IMR-90 (cell line): ENCODE measurements at regions not wholly inside any gene's neighbourhood (a gene's known extent, or its start where the extent isn't known, plus 50 kb on each side); places are given as distances from the start of the nearest gene placed in this dataset.

Experiments used
- ATAC-seq: fragments of 200-7000 bp; cut with Tn5 transposase; 2 replicates; pipeline ENCODE4 v1.9.1; 2020; ENCODE audit warnings: low read depth, mild to moderate bottlenecking, moderate library complexity
- BruUV-seq: library from RNA; stranded (reverse); fragments of 400-500 nt; replicated peaks from 2 replicates; lab custom pipeline; 2021; lab: Mats Ljungman, UMichigan
- CTCF ChIA-PET: fragments of 300-600 bp; formaldehyde crosslinking; extraction: SDS; loops from one replicate; lab custom pipeline; 2021; ENCODE audit warnings: antibody characterized with exemption; lab: Yijun Ruan, JAX
- POLR2A ChIA-PET: fragments of 300-600 bp; sonication (Branson Sonifier 250); formaldehyde crosslinking; loops from one replicate; lab custom pipeline; 2022; ENCODE audit warnings: antibody characterized with exemption; ENCODE audit not compliant: unreplicated experiment; lab: Charles Lee
- DNase-seq: peaks from one replicate; pipeline ENCODE4 v3.0.0; 2013
- H2AFZ ChIP-seq: replicated peaks from 2 replicates; pipeline ENCODE3; 2013; ENCODE audit warnings: low read length, mild to moderate bottlenecking; ENCODE audit not compliant: poor library complexity
- H2AK5ac ChIP-seq: 2 replicates; pipeline ENCODE4 v1.6.1; 2013; ENCODE audit warnings: low read depth, low read length, inconsistent platforms
- H2AK9ac ChIP-seq: replicated peaks from 2 replicates; pipeline ENCODE3; 2013; ENCODE audit warnings: mild to moderate bottlenecking, low read depth, low read length, moderate library complexity; ENCODE audit not compliant: poor library complexity
- H2BK120ac ChIP-seq: 2 replicates; pipeline ENCODE4 v1.6.1; 2013; ENCODE audit warnings: low read depth, low read length, inconsistent platforms
- H2BK15ac ChIP-seq: 3 replicates; pipeline ENCODE4 v1.6.1; 2013; ENCODE audit warnings: low read depth, low read length, inconsistent platforms
- H2BK20ac ChIP-seq: 2 replicates; pipeline ENCODE4 v1.6.1; 2013; ENCODE audit warnings: low read depth, mild to moderate bottlenecking, inconsistent platforms, low read length, moderate library complexity
- H2BK5ac ChIP-seq: 2 replicates; pipeline ENCODE4 v1.6.1; 2013; ENCODE audit warnings: mild to moderate bottlenecking, low read depth, low read length, inconsistent platforms; ENCODE audit not compliant: poor library complexity, severe bottlenecking
- H3K14ac ChIP-seq: replicated peaks from 2 replicates; pipeline ENCODE4 v1.6.1; 2013; ENCODE audit warnings: low read depth, low read length, inconsistent platforms
- H3K18ac ChIP-seq: 2 replicates; pipeline ENCODE4 v1.6.1; 2013; ENCODE audit warnings: low read depth, low read length, control low read depth
- H3K23ac ChIP-seq: 2 replicates; pipeline ENCODE4 v1.6.1; 2013; ENCODE audit warnings: low read depth, low read length, inconsistent platforms
- H3K27ac ChIP-seq: 2 replicates; pipeline ENCODE4 v1.5.1; 2013; ENCODE audit warnings: mild to moderate bottlenecking, control low read depth, low read length; ENCODE audit not compliant: insufficient read depth
- H3K27me3 ChIP-seq: 2 replicates; pipeline ENCODE4 v1.6.1; 2013; ENCODE audit warnings: low read length; ENCODE audit not compliant: control insufficient read depth, insufficient read depth
- H3K36me3 ChIP-seq: 2 replicates; pipeline ENCODE4 v1.6.1; 2013; ENCODE audit warnings: low read length, mixed read lengths; ENCODE audit not compliant: control insufficient read depth, insufficient read depth
- H3K4ac ChIP-seq: 2 replicates; pipeline ENCODE4 v1.6.1; 2013; ENCODE audit warnings: low read depth, low read length, inconsistent platforms
- H3K4me1 ChIP-seq: 2 replicates; pipeline ENCODE4 v1.6.1; 2013; ENCODE audit warnings: low read length, mixed read lengths; ENCODE audit not compliant: control insufficient read depth, insufficient read depth
- H3K4me2 ChIP-seq: 2 replicates; pipeline ENCODE4 v1.6.1; 2013; ENCODE audit warnings: low read depth, mild to moderate bottlenecking, control low read depth, low read length, moderate library complexity
- H3K4me3 ChIP-seq: 2 replicates; pipeline ENCODE4 v1.5.1; 2013; ENCODE audit warnings: low read depth, mild to moderate bottlenecking, control low read depth, low read length, moderate library complexity; ENCODE audit not compliant: insufficient read depth
- H3K56ac ChIP-seq: 2 replicates; pipeline ENCODE4 v1.6.1; 2013; ENCODE audit warnings: low read length, inconsistent platforms; ENCODE audit not compliant: insufficient read depth; ENCODE audit errors: extremely low read depth
- H3K79me1 ChIP-seq, 2 experiments: 2 replicates each; pipeline ENCODE4 v1.6.1; 2013; ENCODE audit warnings: low read length in 2 of 2, inconsistent platforms in 1 of 2, low read depth in 1 of 2
- H3K9ac ChIP-seq: 2 replicates; pipeline ENCODE4 v1.6.1; 2013; ENCODE audit warnings: low read depth, low read length, control low read depth
- H3K9me1 ChIP-seq: 2 replicates; pipeline ENCODE4 v1.6.1; 2013; ENCODE audit warnings: low read length, inconsistent platforms; ENCODE audit not compliant: insufficient read depth
- H3K9me3 ChIP-seq: 2 replicates; pipeline ENCODE4 v1.6.1; 2013; ENCODE audit warnings: low read length; ENCODE audit not compliant: control insufficient read depth, insufficient read depth
- H4K20me1 ChIP-seq: 2 replicates; pipeline ENCODE4 v1.6.1; 2013; ENCODE audit warnings: low read length, inconsistent platforms; ENCODE audit not compliant: insufficient read depth
- H4K5ac ChIP-seq: 2 replicates; pipeline ENCODE4 v1.6.1; 2013; ENCODE audit warnings: mild to moderate bottlenecking, low read depth, low read length, control low read depth
- H4K8ac ChIP-seq, 2 experiments: 2 replicates each; pipeline ENCODE4 v1.6.1; 2013; ENCODE audit warnings: low read depth in 2 of 2, low read length in 2 of 2, control low read depth in 1 of 2, inconsistent platforms in 1 of 2
- H4K91ac ChIP-seq: 2 replicates; pipeline ENCODE4 v1.6.1; 2013; ENCODE audit warnings: low read depth, low read length, inconsistent platforms; ENCODE audit not compliant: insufficient read depth
- BHLHE40 ChIP-seq: fragments of 150-350 bp; IDR thresholded peaks from 2 replicates; pipeline ENCODE4 v1.6.1; 2016; ENCODE audit warnings: mild to moderate bottlenecking, low read depth, low read length
- CEBPB ChIP-seq: IDR thresholded peaks from 2 replicates; pipeline ENCODE4 v1.6.1; 2012; ENCODE audit warnings: low read depth, low read length, improper control_type of control experiment
- FOS ChIP-seq: fragments of 150-350 bp; IDR thresholded peaks from 2 replicates; pipeline ENCODE4 v1.6.1; 2016; ENCODE audit warnings: low read depth, low read length
- MAFK ChIP-seq: IDR thresholded peaks from 2 replicates; pipeline ENCODE4 v1.6.1; 2012; ENCODE audit warnings: low read depth, low read length, improper control_type of control experiment
- MAZ ChIP-seq: IDR thresholded peaks from 2 replicates; pipeline ENCODE4 v1.6.1; 2012; ENCODE audit warnings: low read depth, mild to moderate bottlenecking, low read length, improper control_type of control experiment, moderate library complexity, borderline replicate concordance
- MXI1 ChIP-seq: IDR thresholded peaks from 2 replicates; pipeline ENCODE4 v1.6.1; 2012; ENCODE audit warnings: low read depth, mild to moderate bottlenecking, low read length, moderate library complexity, borderline replicate concordance
- NFE2L2 ChIP-seq: fragments of 150-350 bp; IDR thresholded peaks from 2 replicates; pipeline ENCODE4 v1.6.1; 2016; ENCODE audit warnings: low read depth, mild to moderate bottlenecking, low read length
- POLR2A ChIP-seq: IDR thresholded peaks from 2 replicates; pipeline ENCODE4 v1.6.1; 2012; ENCODE audit warnings: mild to moderate bottlenecking, low read depth, low read length
- RAD21 ChIP-seq: IDR thresholded peaks from 2 replicates; pipeline ENCODE4 v1.6.1; 2012; ENCODE audit warnings: low read length, improper control_type of control experiment
- RCOR1 ChIP-seq: IDR thresholded peaks from 2 replicates; pipeline ENCODE4 v1.6.1; 2012; ENCODE audit warnings: mild to moderate bottlenecking, low read length, improper control_type of control experiment; ENCODE audit not compliant: insufficient replicate concordance
- RFX5 ChIP-seq: IDR thresholded peaks from 2 replicates; pipeline ENCODE4 v1.8.0; 2012; ENCODE audit warnings: low read depth, mild to moderate bottlenecking, low read length, moderate library complexity
- SMC3 ChIP-seq: fragments of 150-350 bp; IDR thresholded peaks from 2 replicates; pipeline ENCODE4 v1.6.1; 2016; ENCODE audit warnings: low read depth, mild to moderate bottlenecking, antibody characterized with exemption, low read length, moderate library complexity
- WGBS, 2 experiments: methylation state at CpG; one replicate each; pipeline versions ENCODE4 v1.1.5 to v1.1.7; 2013; ENCODE audit warnings: missing lambda C conversion rate in 2 of 2; ENCODE audit not compliant: insufficient read length in 1 of 2; ENCODE audit errors: extremely low coverage in 2 of 2; 5-methylcytosine and 5-hydroxymethylcytosine counted together
- dilution Hi-C: fragments of 300-500 bp; cut with HindIII; formaldehyde crosslinking; loops from one replicate; pipeline ENCODE4 v1.14.3; 2018; ENCODE audit warnings: low sequenced_read_pairs; ENCODE audit not compliant: unreplicated experiment
- in situ Hi-C: fragments of 300-500 bp; cut with MboI; formaldehyde crosslinking; loops from 3 replicates; pipeline ENCODE4 v1.14.3; 2019; ENCODE audit warnings: low sequenced_read_pairs, inconsistent platforms, mixed read lengths
- intact Hi-C: fragments of 100-400 bp; cut with micrococcal nuclease; formaldehyde crosslinking; loops from 2 replicates; pipeline ENCODE4 v1.10.0; 2022
- TF ChIP-seq, protein P1 (sequence below): conservative IDR thresholded peaks from 2 replicates; pipeline ENCODE4 v1.5.1; 2012; ENCODE audit warnings: mild to moderate bottlenecking, low read depth, low read length, improper control_type of control experiment
- TF ChIP-seq, protein P2 (sequence below): fragments of 150-350 bp; IDR thresholded peaks from 2 replicates; pipeline ENCODE4 v1.6.1; 2016; ENCODE audit warnings: low read depth, mild to moderate bottlenecking, low read length, moderate library complexity, borderline replicate concordance

DNA sequence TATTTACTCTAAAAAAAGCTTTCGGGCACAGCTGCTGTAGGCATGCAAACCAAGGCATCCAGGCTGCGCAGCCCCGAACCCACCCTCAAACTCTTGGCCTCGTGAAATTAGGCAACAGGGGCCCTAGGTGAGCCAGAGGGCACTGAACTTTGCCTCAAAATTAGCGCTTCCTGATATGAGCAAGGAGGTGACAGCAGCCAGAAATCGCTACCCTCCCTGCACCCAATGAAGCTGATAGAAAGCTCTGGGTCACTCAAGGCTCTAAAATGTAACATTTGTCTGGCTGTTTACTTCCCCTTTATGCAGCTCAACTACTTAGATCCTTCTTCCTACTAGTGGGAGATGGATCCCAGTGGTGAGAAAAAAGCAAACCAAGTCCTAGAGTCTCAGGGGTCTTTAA, 61.8 kb downstream of the PITPNM2 start:
- peaks cover 23% of the 10 kb centered on the region for H3K9me1 ChIP-seq
- H3K4me1 ChIP-seq = peaks cover 22% of the 10 kb centered on the region
- H3K4ac ChIP-seq = peak overlapping the region; percentile 47; the same call in 1 of the 2 replicates
- DNase-seq (no peak), ATAC-seq (no peak)
- H3K4me2 ChIP-seq = no peak overlapping the region
- peak overlapping the region; percentile 26; the same call in 1 of the 2 replicates for H3K14ac ChIP-seq
- ChIA-PET POLR2A (no interaction called here), CTCF (interaction anchor here (1.1 kb wide), 1 partner anchor 13 kb away, joined by 3 read pairs; no protein-coding TSS in a partner anchor)
- H3K23ac ChIP-seq = no peak overlapping the region
- no peak overlapping the region for H2AK9ac ChIP-seq
- no peak overlapping the region for H4K8ac ChIP-seq
- peak overlapping the region; percentile 36 for H2BK120ac ChIP-seq
- dilution Hi-C loops = no loop called here
- H3K9ac ChIP-seq = no peak overlapping the region
- H2BK20ac ChIP-seq = peak overlapping the region; percentile 48
- H3K27me3 ChIP-seq = no peaks in the 10 kb centered on the region; the same call in 1 of the 2 replicates
- no peak overlapping the region for H3K4me3 ChIP-seq
- no peak overlapping the region for H4K5ac ChIP-seq
- peaks cover 26% of the 10 kb centered on the region for H4K20me1 ChIP-seq
- 73% methylated on average over 2 of the region's 6 CpGs; no CpG with 5 or more reads in 1 of the 2 experiments for WGBS, 2 experiments
- no peaks in the 10 kb centered on the region; the same call in 1 of the 2 replicates for H3K36me3 ChIP-seq
- no peak overlapping the region for H3K18ac ChIP-seq
- intact Hi-C loops = loop anchor here (5.0 kb wide), 1 partner anchor 37 kb away; no protein-coding TSS in a partner anchor
- in situ Hi-C loops = no loop called here
- peaks cover 6% of the 10 kb centered on the region for H3K9me3 ChIP-seq
- peak overlapping the region; percentile 56 for H4K91ac ChIP-seq
- H3K27ac ChIP-seq = no peak overlapping the region
- peaks cover 7 to 37% of the 10 kb centered on the region in 2 experiments for H3K79me1 ChIP-seq
- peak overlapping the region; percentile 65; the same call in 1 of the 2 replicates for H2AK5ac ChIP-seq
- H2BK15ac ChIP-seq = peak overlapping the region; percentile 60; the same call in 2 of the 3 replicates
- no peak overlapping the region for H3K56ac ChIP-seq
- H2AFZ ChIP-seq = no peak overlapping the region
- no TSS peak for BruUV-seq
- TF ChIP-seq, protein P1, sequence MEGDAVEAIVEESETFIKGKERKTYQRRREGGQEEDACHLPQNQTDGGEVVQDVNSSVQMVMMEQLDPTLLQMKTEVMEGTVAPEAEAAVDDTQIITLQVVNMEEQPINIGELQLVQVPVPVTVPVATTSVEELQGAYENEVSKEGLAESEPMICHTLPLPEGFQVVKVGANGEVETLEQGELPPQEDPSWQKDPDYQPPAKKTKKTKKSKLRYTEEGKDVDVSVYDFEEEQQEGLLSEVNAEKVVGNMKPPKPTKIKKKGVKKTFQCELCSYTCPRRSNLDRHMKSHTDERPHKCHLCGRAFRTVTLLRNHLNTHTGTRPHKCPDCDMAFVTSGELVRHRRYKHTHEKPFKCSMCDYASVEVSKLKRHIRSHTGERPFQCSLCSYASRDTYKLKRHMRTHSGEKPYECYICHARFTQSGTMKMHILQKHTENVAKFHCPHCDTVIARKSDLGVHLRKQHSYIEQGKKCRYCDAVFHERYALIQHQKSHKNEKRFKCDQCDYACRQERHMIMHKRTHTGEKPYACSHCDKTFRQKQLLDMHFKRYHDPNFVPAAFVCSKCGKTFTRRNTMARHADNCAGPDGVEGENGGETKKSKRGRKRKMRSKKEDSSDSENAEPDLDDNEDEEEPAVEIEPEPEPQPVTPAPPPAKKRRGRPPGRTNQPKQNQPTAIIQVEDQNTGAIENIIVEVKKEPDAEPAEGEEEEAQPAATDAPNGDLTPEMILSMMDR = no peak
- TF ChIP-seq RCOR1 = no peak
- no peak for TF ChIP-seq SMC3
- TF ChIP-seq RFX5 = no peak
- TF ChIP-seq RAD21 = no peak
- no peak for TF ChIP-seq BHLHE40
- TF ChIP-seq, protein P2, sequence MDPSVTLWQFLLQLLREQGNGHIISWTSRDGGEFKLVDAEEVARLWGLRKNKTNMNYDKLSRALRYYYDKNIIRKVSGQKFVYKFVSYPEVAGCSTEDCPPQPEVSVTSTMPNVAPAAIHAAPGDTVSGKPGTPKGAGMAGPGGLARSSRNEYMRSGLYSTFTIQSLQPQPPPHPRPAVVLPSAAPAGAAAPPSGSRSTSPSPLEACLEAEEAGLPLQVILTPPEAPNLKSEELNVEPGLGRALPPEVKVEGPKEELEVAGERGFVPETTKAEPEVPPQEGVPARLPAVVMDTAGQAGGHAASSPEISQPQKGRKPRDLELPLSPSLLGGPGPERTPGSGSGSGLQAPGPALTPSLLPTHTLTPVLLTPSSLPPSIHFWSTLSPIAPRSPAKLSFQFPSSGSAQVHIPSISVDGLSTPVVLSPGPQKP = no peak
- TF ChIP-seq MAZ = no peak
- no peak for TF ChIP-seq CEBPB
- no peak for TF ChIP-seq MXI1
- no peak for TF ChIP-seq MAFK
- no peak for TF ChIP-seq POLR2A
- TF ChIP-seq NFE2L2 = no peak
- no peak for TF ChIP-seq FOS
- no peak overlapping the region for H2BK5ac ChIP-seq
